Urothelium cell line (cell line): ENCODE measurements at regions not wholly inside any gene's neighbourhood (a gene's known extent, or its start where the extent isn't known, plus 50 kb on each side); places are given as distances from the start of the nearest gene placed in this dataset.
"Not testable (repeated sequence)": the region's sequence is repeated elsewhere in the genome, so short reads cannot be mapped to it uniquely, and the experiment has no call there.

Experiments used
- DNase-seq: peaks from one replicate; pipeline ENCODE4 v3.0.0; 2011; ENCODE audit warnings: low spot score, mixed read lengths
- FAIRE-seq: peaks from 2 replicates; lab custom pipeline; 2011; peaks lifted over from hg19 to GRCh38; lab: Jason Lieb, UNC

- no peak for DNase-seq
- FAIRE-seq: no peak
Measured at GRCh38 chr7:13800694-13801448, 188.6 kb downstream of the ETV1 start.

GRCh38 chr7:13801669-13802068 is 187.8 kb downstream of the ETV1 start:
- FAIRE-seq (no peak), DNase-seq (no peak)

DNA sequence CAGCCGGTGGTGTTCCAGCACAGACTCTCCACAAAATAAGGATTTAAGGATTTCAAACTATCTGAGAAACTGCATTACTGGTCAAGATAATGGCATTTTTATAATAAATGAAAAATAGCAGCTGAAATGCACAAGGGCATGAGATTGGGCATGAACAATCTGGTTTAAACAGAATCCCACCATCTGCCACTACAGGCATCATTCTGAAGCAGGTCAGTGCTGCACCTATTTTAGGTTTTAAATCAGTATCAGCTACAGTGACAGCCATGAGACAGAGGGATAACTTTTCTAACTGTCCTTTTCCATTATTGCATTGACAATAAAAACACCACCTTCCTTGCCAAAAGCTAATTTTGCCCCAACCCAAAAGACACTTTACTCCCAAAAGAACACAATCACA is 186.8 kb downstream of the ETV1 start:
- FAIRE-seq (no peak), DNase-seq (no peak)

DNA sequence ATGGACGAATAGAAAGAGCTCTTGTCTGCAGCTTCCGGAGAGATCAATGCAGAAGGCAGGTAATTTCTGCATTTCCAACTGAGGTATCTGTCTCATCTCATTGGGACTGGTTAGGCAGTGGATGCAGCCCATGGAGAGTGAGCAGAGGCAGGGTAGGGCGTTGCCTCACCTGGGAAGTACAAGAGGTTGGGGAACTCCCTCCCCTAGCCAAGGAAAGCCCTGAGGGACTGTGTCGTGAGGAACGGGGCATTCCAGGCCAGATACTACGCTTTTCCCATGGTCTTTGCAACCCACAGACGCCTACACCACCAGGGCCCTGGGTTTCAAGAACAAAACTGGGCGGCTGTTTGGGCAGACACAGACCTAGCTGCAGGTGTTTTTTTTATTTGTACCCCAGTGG is 186.3 kb downstream of the ETV1 start:
- no peak for FAIRE-seq
- no peak for DNase-seq

DNA sequence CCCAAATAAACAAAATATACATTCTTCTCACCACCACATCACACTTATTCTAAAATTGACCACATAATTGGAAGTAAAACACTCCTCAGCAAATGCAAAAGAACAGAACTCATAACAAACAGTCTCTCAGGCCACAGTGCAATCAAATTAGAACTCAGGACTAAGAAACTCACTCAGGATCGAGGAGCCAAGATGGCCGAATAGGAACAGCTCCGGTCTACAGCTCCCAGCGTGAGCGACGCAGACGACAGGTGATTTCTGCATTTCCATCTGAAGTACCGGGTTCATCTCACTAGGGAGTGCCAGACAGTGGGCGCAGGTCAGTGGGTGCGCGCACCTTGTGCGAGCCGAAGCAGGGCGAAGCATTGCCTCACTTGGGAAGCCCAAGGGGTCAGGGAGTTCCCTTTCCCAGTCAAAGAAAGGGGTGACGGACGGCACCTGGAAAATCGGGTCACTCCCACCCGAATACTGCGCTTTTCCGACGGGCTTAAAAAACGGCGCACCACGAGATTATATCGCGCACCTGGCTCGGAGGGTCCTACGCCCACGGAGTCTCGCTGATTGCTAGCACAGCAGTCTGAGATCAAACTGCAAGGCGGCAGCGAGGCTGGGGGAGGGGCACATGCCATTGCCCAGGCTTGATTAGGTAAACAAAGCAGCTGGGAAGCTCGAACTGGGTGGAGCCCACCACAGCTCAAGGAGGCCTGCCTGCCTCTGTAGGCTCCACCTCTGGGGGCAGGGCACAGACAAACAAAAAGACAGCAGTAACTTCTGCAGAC is 183.2 kb downstream of the ETV1 start:
- FAIRE-seq, DNase-seq: not testable (repeated sequence)

GRCh38 chr7:13817230-13817629 is 172.2 kb downstream of the ETV1 start:
- DNase-seq, FAIRE-seq: not testable (repeated sequence)

GRCh38 chr7:13821152-13821787 is 168.2 kb downstream of the ETV1 start:
- no peak for DNase-seq
- FAIRE-seq: no peak

DNA sequence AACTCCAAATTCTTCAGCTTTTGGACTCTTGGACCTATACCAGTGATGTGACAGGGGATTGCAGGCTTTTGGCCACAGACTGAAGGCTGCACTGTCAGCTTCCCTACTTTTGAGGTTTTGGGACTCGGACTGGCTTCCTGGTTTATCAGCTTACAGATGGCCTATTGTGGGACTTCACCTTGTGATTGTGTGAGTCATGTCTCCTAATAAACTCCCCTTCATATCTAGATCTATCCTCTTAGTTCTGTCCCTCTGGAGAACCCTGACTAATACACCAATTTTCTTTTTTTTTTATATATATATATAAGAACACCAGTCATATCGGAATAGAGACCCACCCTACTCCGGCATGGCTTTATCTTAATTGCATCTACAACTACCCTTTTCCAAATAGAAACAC is 166.8 kb downstream of the ETV1 start:
- no peak for DNase-seq

DNA sequence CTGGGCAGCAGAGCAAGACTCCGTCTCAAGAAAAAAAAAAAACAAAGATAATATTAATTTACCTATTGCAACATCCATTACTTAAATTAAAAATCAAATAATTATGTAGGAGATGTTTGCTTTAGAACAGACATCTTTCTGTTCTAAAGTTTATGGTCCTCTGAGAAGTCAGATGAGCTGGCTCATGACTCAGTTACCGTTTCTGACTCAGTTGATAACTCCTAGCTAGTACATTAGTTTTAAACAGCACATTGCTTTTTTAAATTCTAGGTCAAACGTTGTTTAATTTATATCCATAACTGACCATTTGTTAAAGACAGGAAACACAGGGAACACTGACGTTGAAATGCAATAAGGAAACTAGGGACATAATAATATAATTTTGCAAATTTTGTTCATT is 162.7 kb downstream of the ETV1 start:
- no peak for FAIRE-seq
- DNase-seq: no peak

More for the DNA sequence above, 166.8 kb downstream of the ETV1 start:
- no peak for FAIRE-seq

DNA sequence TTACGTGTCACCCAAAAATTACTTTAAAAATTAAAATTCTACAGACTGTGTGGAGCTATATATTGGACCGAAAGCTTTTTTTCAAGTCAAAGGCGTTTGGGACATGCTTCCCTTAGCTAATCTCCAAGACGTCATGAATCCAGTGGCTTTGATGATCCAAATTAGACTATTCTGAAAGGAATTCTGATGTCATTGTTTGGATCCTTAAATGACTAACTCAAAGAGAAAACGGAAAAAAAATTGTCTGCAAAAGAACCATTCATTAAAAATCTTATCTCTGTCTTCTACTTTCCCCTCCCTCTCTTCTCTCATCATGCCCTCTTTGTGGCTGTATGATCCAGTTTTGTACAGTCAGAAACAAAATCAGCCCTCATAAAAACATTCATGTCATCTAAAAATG is 161.8 kb downstream of the ETV1 start:
- FAIRE-seq (no peak), DNase-seq (no peak)

DNA sequence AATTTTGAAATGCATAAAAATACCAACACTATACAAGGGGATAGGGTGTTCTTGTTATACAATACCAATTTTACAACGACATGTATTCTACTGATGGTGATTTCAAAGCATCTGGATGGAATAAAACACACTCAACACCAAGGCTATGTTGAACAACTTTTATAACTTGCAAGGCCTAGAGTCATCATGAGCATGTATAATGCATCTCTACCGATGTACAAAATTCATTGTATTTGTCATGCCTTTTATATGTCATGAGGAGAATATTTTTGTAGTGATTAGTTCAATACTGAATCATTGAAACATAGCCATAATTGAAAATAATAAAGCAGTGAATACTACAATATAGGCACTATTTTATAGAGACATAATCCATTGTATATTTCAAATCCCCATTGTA is 160.2 kb downstream of the ETV1 start:
- no peak for DNase-seq
- no peak for FAIRE-seq

DNA sequence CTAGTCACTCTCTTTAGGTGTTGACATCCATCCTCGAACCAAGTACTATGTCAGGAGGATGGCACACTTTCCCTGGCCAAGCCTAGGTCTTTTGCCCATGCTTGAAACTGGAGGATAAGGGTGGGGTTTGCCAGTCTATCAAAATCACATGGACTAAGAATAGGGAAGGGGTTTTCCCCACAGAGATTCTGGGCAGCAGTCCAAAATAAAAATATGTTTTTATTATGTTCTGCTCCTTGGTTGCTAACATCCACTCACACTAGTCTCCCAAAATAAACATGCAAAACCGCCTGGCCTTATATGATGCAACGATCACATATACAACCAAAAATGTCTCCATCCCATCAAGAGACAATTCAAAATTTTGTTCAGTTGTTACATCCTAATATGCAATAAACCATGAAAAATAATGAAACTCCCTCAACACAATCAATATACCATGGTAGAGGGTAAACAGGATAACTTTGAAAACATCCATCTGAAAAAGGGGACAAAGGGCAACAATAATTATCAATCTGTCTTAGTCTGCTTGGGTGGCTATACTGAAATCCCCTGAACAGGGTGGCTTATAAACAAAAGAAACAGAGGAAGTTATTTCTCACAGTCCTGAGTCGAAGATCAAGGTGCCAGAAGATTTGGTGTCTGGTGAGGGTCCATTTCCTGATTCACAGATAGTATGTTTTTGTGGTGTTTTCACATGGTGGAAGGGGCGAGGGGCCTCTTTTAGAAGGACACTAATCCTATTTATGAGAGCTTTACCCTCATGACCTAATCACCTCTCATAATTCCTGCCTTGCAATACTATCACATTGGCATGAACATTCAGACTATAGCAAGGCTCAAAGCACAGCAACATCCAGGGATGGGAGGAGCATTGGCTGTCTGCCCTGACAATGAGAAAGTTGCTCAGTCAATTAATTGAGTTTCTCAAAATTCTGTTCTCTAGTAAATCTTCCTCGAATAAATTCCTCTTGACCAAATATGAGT is 159.3 kb downstream of the ETV1 start:
- FAIRE-seq (no peak), DNase-seq (no peak)

GRCh38 chr7:13832346-13832745 is 157.1 kb downstream of the ETV1 start:
- FAIRE-seq: no peak

DNA sequence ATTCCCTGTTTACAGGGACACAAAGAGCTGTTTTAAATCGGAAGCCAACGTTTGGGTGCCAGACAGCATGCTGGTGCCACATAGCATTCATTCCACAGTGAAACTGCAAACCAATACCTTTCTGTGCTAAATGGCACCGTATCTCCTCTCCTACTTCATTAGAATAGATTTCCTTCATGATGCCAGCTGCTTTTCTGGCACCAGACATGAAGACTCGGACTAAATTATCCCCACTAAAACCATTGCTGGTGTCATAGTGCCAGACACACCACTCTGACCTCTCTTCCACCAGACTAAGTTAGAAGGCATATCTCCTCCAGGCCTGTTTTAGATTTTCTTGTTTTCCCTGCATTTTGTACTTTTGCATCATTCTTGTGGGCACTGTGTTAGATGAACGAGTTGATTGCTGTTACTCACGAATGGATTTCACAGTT is 155.1 kb downstream of the ETV1 start:
- DNase-seq (no peak), FAIRE-seq (no peak)

More at GRCh38 chr7:13832346-13832745, 157.1 kb downstream of the ETV1 start:
- DNase-seq: no peak

DNA sequence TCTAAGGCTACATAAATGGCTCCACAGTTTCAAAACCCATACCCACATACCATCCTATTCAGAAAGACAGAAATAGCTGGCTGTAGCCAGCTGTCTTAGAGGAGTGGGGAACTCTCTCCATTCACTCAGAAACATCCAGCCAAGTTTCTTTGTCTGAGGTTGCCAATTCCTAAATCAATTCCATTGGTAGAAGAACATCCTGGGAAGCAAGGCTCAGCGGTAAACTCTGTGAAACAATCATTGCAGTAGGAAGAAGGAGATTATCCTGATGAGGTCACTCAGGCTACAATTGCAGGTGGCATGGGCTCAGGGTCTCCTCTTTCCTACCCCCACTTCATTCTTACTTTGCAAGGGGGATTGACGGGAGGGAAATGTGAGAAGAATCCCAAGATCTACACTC is 154.0 kb downstream of the ETV1 start:
- FAIRE-seq (no peak), DNase-seq (no peak)

DNA sequence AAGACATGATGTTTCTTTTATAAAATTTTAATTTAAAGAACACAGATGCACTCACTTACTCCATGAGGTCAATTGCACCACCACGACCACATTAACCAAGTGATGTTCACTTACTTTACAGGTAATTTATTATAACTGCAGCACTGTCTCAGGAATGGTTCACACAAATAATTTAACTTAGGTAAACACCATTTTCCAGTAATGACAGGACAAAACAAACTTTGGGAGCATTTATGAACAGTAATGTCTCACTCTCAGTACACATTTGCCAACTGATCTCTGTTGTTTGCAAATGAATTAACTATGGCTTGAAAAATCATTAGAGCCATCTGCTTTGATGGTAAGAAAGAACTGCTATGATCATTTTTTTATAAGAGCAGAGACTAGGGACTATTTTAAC is 150.4 kb downstream of the ETV1 start:
- FAIRE-seq (no peak), DNase-seq (no peak)
